Astrocyte of the cerebellum (primary cell): ENCODE measurements at regions not wholly inside any gene's neighbourhood (a gene's known extent, or its start where the extent isn't known, plus 50 kb on each side); places are given as distances from the start of the nearest gene placed in this dataset.

ENCODE experiments used
- DNase-seq: peaks from one replicate; pipeline ENCODE4 v3.0.0-alpha.2; 2011; ENCODE audit warnings: low read depth
- H3K4me3 ChIP-seq: 2 replicates; pipeline ENCODE4 v1.5.1; 2011; ENCODE audit warnings: mild to moderate bottlenecking, low read depth, low read length, moderate library complexity
- in situ Hi-C: cut with HindIII; loops from 2 replicates; pipeline ENCODE4 v1.10.0; 2017; ENCODE audit warnings: low sequenced_read_pairs
- TF ChIP-seq, protein P1 (sequence below): IDR thresholded peaks from 2 replicates; pipeline ENCODE4 v1.5.1; 2012; ENCODE audit warnings: low read length, low read depth, moderate library complexity, mild to moderate bottlenecking; ENCODE audit errors: missing control alignments

- in situ Hi-C loops: no loop called here
- DNase-seq: no peak
- no peak overlapping the region for H3K4me3 ChIP-seq
- TF ChIP-seq, protein P1, sequence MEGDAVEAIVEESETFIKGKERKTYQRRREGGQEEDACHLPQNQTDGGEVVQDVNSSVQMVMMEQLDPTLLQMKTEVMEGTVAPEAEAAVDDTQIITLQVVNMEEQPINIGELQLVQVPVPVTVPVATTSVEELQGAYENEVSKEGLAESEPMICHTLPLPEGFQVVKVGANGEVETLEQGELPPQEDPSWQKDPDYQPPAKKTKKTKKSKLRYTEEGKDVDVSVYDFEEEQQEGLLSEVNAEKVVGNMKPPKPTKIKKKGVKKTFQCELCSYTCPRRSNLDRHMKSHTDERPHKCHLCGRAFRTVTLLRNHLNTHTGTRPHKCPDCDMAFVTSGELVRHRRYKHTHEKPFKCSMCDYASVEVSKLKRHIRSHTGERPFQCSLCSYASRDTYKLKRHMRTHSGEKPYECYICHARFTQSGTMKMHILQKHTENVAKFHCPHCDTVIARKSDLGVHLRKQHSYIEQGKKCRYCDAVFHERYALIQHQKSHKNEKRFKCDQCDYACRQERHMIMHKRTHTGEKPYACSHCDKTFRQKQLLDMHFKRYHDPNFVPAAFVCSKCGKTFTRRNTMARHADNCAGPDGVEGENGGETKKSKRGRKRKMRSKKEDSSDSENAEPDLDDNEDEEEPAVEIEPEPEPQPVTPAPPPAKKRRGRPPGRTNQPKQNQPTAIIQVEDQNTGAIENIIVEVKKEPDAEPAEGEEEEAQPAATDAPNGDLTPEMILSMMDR: no peak
Measured at GRCh38 chr1:80891871-80892270, 908.9 kb upstream of the ADGRL2 start.

DNA sequence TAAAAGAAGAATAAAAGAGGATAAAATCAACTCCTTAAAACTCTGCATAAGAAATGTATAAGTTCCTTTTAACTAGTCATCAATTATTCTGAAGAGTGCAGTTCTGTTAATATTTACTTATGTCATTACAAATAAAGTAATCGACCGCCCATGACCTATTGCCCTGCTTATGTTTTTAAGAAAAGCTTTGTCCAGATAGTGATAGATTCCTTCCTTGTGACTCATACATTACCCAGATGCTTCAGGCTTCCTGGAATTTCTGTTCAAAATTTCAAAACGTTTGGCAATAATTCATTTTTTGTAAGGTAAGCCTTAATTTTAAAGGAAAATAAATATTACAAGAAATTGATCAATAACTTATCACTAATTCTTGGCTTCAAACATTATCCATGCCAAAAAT, 918.2 kb upstream of the ADGRL2 start:
- H3K4me3 ChIP-seq: no peak overlapping the region
- DNase-seq: peak; percentile 12
- in situ Hi-C loops: no loop called here
- TF ChIP-seq, protein P1: no peak

- TF ChIP-seq, protein P1: no peak
- H3K4me3 ChIP-seq: no peak overlapping the region
- no peak for DNase-seq
- in situ Hi-C loops: no loop called here
Measured at GRCh38 chr1:80878343-80878742, 922.4 kb upstream of the ADGRL2 start.

DNA sequence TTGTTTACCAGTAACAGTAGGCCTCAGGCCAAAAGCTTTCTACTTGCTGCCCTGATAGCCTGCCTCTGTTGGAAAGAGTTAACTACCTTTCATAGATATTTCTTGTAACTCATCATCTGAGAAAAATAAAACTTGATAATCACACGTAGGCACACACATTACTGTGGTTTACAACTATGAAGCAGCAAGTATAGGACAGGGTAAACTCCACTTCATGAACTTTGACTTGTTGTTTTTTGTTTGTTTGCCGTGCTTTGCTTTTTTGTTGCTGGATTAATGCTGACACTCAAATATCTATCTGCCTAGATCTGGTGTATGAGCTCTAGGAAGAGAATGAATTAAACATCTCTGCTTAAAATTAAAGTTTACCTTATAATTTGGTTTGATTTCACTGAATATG, 924.7 kb upstream of the ADGRL2 start:
- H3K4me3 ChIP-seq: no peak overlapping the region
- in situ Hi-C loops: no loop called here
- no peak for DNase-seq
- TF ChIP-seq, protein P1: no peak

DNA sequence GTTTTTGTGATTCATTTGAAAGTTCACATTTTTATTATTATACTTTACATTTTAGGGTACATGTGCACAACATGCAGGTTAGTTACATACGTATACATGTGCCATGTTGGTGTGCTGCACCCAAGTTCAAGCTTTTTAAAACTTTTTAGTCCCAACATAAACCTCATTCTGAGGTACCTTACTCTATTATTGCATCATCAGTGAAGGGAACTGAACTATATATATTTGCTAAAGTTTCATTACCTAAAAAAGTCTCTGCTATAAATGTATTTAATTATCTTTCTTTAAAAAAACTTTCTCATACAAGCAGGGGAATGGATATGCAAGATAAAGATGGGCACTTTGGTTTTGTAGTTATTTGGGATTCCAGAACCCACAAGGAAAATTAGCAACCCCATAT, 931.4 kb upstream of the ADGRL2 start:
- in situ Hi-C loops: no loop called here
- H3K4me3 ChIP-seq: no peak overlapping the region
- DNase-seq: no peak
- TF ChIP-seq, protein P1: no peak

- DNase-seq: no peak
- in situ Hi-C loops: no loop called here
- TF ChIP-seq, protein P1: no peak
- H3K4me3 ChIP-seq: no peak overlapping the region
Measured at GRCh38 chr1:80847904-80848303, 952.8 kb upstream of the ADGRL2 start.

DNA sequence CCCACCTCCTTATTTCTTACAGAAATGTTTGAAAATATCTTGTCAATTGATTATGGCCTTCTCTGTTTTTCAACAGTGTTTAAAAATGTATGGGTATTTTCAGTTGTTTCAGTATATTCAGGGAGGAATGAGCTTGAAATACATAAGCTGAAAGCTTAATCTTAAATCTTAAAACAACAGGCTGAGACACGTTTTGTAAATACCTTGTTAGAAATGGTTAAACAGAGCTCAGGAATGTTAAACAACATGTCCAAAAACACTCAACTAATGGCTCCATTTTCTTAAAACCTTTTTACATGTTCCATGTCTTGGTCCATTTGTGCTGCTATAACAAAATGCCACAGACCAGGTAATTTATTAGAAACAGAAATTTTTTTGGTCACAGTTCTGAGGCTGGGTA, 953.8 kb upstream of the ADGRL2 start:
- TF ChIP-seq, protein P1: no peak
- no peak overlapping the region for H3K4me3 ChIP-seq
- no peak for DNase-seq
- in situ Hi-C loops: no loop called here
